HL-60/S4 treated with retinoic acid at 250 ng/mL for 4 days and 3 days (cell line): ENCODE measurements at regions not wholly inside any gene's neighbourhood (a gene's known extent, or its start where the extent isn't known, plus 50 kb on each side); places are given as distances from the start of the nearest gene placed in this dataset.

Source experiments
- in situ Hi-C: fragments of 300-500 bp; cut with MboI; formaldehyde crosslinking; loops from 2 replicates; pipeline ENCODE4 v1.7.0; 2022; ENCODE audit warnings: low sequenced_read_pairs

- in situ Hi-C loops = no loop called here
These were observed 740.8 kb upstream of the ZEB2 start for GRCh38 chr2:145260674-145261073.

- in situ Hi-C loops = no loop called here
These were observed 740.2 kb upstream of the ZEB2 start for GRCh38 chr2:145260081-145260480.

GRCh38 chr2:145258903-145259579 is 739.1 kb upstream of the ZEB2 start:
- in situ Hi-C loops = no loop called here

GRCh38 chr2:145257931-145258330 is 738.0 kb upstream of the ZEB2 start:
- in situ Hi-C loops = no loop called here

DNA sequence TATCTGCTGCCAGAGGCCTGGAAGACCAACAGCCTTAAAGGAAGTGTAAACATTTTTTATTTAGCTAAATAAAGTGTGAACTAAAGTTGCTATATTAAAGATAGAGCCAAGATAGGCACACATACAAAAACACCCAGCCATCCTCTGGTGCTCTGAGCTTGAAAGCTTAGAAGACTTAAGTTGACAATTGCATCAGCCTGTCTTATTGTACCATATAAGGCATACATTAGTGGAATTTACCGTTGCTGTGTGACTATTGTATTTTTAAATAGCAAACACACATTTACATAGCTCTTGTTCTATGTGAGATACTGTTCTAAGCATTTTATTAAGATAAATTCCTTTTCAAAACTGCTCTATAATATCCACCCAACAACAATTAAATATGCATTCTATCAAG is 736.6 kb upstream of the ZEB2 start:
- in situ Hi-C loops = no loop called here

GRCh38 chr2:145254291-145254690 is 734.4 kb upstream of the ZEB2 start:
- in situ Hi-C loops = no loop called here

DNA sequence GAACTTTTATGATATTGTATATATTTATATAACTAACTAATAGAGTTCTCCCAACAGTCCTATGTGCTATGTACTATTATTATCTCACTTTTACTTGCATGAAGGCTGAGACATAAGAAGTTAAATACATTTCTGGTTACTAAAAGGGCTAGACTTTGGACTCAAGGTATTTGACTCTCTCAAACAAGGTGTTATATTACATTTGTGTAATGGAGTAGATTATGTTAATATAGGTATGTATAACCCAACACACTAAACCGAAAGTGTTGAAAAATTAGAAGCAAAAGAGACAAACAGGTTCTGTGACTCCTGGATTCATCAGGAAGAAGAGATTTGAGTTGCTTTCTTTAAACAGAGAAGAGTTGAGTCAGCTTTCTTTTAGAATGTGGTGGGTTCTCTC is 733.6 kb upstream of the ZEB2 start:
- in situ Hi-C loops = no loop called here

DNA sequence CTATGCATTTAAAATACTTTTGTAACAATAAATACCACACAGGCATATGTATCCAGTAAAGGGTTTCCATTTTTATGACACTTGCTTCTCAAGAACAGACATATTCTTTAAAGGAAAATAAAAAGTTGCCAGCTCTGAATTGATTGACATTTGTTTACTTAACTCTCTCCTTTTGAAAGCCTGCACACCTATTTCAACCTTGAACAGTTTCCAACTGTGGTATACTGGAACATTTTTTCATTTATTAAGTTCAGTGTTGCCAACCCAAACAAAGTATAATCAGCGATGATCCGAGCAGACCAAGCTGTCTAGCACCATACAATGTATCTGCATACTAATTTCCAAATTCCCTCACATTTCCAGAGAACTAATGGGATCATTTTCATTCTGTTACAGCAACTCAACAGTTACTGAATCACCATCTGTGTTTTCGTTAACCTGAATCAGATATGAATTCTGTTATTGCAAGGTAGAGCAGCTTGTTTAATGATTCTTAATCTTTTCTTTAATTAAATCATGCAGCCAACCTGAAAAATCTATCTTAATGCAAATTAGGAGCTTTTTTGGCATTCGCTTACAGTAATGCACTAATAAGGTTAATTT is 725.5 kb upstream of the ZEB2 start:
- in situ Hi-C loops = no loop called here

DNA sequence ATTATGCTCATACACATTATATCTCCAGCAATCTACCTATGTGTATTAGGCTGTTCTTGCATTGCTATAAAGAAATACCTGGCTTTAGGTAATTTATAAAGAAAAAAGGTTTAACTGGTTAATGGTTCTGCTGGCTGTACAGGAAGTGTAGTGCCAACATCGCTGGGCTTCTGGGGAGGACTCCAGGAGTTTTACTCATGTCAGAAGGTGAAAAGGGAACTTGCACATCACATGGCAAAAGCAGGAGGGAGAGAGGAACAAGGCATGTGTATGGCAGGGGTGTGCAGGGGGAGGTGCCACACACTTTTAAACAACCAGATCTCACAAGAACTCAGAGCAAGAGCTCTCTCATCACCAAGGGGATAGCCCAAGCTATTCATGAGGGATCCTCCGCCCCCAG is 715.4 kb upstream of the ZEB2 start:
- in situ Hi-C loops = no loop called here

- in situ Hi-C loops = no loop called here
These were observed 710.6 kb upstream of the ZEB2 start for GRCh38 chr2:145230546-145230945.

DNA sequence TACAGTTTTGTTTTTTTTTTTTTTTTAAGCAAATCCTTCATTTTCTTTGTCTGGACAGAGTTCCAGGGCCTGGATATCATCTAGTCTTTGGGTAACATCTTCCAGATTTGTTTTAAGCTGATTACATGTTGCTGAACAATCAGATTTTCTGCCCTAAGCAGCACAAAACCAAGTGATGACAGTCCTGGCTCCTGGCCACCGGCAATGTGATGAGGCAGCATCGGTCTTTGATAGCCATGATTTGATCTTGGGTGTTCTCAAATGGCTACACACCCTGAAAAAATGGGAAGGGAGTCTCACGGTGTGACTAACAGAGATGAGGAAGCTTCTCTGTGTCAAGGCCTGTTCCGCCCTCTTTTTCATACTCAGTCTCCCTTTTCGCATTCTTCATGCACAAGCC is 708.6 kb upstream of the ZEB2 start:
- in situ Hi-C loops = no loop called here

- in situ Hi-C loops = no loop called here
These were observed 707.0 kb upstream of the ZEB2 start for GRCh38 chr2:145226901-145227300.

- in situ Hi-C loops = no loop called here
These were observed 701.6 kb upstream of the ZEB2 start for GRCh38 chr2:145221516-145221915.

- in situ Hi-C loops = no loop called here
These were observed 701.1 kb upstream of the ZEB2 start for GRCh38 chr2:145221032-145221431.

- in situ Hi-C loops = no loop called here
These were observed 700.6 kb upstream of the ZEB2 start for GRCh38 chr2:145220496-145220895.

- in situ Hi-C loops = no loop called here
These were observed 688.0 kb upstream of the ZEB2 start for GRCh38 chr2:145207884-145208283.

DNA sequence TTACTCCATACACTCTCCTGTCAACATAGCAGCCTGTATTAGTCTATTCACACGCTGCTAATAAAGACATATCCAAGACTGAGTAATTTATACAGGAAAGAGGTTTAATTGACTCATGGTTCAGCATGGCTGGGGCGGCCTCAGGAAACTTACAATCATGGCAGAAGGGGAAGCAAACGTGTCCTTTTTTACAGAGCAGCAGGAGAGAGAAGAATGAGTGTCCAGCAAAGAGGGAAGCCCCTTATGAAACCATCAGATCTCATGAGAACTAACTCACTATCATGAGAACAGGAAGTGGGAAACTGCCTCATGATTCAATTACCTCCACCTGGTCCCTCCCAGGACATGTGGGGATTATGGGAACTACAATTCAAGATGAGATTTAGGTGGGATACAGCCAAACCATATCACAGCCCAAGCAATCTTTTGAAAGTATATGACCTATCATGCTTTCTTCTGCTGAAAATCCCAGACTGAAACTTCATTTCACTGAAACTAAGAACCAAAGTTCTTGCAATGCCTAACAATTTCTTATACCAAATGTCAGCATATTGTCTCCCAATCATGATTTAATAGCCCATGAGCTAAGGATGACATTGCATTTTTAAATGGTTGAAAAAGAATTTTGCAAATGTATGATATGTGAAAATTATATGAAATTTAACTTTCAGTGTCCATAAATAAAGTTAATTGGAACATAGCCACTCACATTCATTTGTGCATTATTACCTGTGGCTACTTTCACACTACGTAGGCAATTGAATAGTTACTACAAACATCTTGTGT is 686.8 kb upstream of the ZEB2 start:
- in situ Hi-C loops = no loop called here

- in situ Hi-C loops = no loop called here
These were observed 684.0 kb upstream of the ZEB2 start for GRCh38 chr2:145203891-145204290.

DNA sequence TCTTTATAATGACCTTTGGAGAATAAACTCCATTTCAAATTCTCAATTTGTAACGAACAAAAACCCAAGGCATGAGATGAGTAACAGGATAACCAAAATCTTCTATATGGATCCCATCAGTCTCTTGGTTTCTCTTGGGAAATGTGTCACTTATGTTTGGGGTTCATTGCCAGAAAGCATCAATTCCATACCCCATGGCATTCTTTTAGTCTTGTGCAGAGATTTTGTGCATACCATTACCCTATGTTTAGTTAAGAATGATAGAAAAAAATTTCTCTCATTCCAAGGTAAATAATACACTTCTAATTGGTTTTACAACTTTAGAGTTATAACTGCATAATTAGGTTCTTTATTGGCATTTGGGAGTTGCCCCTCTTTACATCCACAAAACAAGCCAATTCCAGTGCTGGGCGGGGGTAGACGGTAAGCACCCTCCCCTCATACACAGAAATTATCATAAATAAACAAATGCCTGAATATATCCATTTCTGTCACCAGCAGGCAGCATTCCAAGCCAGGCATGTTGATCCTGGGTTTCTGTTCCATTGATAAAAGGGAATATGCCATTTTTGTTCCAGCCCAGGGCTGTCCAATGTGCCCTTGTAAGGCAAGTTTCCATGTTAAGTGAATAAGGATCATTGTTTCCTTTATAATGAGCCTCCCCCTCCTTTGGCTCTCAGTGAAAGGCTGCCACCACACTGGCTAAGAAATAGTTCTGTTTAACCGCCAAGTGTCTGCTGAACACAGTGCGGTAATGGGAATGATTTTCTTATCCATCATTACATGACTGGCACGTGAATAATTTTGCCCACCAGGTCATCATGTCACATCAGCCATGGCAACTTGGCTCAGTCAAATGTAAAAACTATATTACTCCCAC is 680.1 kb upstream of the ZEB2 start:
- in situ Hi-C loops = no loop called here

DNA sequence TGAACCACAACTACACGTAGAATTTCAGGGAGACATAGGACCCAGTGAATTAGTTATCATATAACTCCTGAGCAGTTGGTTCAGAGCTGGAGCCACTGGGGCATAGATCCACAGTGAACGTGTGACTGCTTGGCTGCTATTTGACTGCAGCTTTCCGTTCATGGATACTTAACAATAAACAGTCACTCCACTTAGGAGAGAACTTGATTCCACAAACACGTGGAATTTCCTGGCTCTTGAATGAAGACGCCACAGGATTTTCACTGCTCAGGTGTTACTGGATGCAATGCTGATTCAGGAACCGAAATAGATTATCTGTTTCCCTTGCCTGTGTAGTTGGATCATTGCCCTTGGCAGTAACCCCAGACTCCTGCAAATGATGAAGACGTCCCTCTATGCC is 679.1 kb upstream of the ZEB2 start:
- in situ Hi-C loops = no loop called here

- in situ Hi-C loops = no loop called here
These were observed 678.6 kb upstream of the ZEB2 start for GRCh38 chr2:145198555-145198954.
